ENCODE measurements at regions not wholly inside any gene's neighbourhood (a gene's known extent, or its start where the extent isn't known, plus 50 kb on each side); places are given as distances from the start of the nearest gene placed in this dataset.

DNA sequence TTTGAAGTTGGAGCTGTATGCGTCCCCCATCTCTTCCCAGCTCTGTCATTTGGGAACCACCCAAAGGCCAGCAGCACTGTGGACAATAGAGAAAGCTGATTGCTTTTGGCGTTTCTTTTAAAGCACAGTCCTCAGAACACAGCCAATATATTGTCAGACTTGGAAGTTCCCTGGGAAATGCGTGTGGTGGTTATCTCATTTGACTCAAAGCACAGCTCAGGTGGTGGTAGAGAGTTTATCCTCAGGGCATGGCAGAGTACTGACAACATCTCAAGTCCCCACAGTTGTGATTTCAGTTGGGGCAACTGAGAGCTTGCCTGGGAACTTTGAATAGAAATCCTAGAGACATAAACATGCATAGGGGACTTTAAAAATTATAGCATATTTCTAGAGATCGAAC lies 601.3 kb downstream of the ETS1 start:
- no peak for DNase-seq
- Mint-ChIP-seq H3K36me3 (ENCODE audit: low read depth) (no peaks in the 10 kb centered on the region), H3K27ac (no peak overlapping the region), H3K9me3 (peaks cover 8% of the 10 kb centered on the region), H3K27me3 (peaks cover 9% of the 10 kb centered on the region), H3K4me3 (no peak overlapping the region), H3K4me1 (ENCODE audit: low read depth) (no peaks in the 10 kb centered on the region)
- TF ChIP-seq, protein P1, sequence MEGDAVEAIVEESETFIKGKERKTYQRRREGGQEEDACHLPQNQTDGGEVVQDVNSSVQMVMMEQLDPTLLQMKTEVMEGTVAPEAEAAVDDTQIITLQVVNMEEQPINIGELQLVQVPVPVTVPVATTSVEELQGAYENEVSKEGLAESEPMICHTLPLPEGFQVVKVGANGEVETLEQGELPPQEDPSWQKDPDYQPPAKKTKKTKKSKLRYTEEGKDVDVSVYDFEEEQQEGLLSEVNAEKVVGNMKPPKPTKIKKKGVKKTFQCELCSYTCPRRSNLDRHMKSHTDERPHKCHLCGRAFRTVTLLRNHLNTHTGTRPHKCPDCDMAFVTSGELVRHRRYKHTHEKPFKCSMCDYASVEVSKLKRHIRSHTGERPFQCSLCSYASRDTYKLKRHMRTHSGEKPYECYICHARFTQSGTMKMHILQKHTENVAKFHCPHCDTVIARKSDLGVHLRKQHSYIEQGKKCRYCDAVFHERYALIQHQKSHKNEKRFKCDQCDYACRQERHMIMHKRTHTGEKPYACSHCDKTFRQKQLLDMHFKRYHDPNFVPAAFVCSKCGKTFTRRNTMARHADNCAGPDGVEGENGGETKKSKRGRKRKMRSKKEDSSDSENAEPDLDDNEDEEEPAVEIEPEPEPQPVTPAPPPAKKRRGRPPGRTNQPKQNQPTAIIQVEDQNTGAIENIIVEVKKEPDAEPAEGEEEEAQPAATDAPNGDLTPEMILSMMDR (IDR thresholded peaks at IDR 0.05) = no peak
- intact Hi-C loops (cut with micrococcal nuclease) = no loop called here
- POLR2A ChIA-PET = no interaction called here
- CTCF ChIA-PET = no interaction called here
- ATAC-seq = no peak

DNA sequence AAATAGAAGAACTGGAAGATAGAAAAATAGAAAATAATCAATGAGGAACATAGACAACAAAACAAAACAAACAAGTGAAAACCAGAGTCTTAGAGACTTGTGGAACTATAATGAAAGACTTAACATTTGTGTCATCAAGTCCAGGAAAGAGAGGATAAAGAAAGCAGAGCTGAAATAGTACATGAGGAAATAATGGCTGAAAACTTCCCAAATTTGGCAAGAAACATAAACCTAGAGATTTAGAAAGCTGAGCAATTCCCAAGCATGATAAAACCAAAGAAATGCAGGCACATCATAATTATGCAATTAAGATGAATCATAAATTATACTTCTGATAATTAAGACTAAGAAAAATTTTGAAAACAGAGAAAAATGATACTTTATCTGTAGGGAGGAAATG lies 614.5 kb downstream of the ETS1 start:
- H3K27ac Mint-ChIP-seq = no peak overlapping the region
- POLR2A ChIA-PET = no interaction called here
- ATAC-seq (no peak), DNase-seq (no peak)
- no peaks in the 10 kb centered on the region for H3K4me1 Mint-ChIP-seq (ENCODE audit: low read depth)
- no peaks in the 10 kb centered on the region for H3K36me3 Mint-ChIP-seq (ENCODE audit: low read depth)
- intact Hi-C loops (cut with micrococcal nuclease) = no loop called here
- TF ChIP-seq, protein P1 (IDR thresholded peaks at IDR 0.05) = no peak
- H3K9me3 Mint-ChIP-seq = peaks cover 2% of the 10 kb centered on the region
- CTCF ChIA-PET = no interaction called here
- H3K27me3 Mint-ChIP-seq = peaks cover 10% of the 10 kb centered on the region
- H3K4me3 Mint-ChIP-seq = no peak overlapping the region

DNA sequence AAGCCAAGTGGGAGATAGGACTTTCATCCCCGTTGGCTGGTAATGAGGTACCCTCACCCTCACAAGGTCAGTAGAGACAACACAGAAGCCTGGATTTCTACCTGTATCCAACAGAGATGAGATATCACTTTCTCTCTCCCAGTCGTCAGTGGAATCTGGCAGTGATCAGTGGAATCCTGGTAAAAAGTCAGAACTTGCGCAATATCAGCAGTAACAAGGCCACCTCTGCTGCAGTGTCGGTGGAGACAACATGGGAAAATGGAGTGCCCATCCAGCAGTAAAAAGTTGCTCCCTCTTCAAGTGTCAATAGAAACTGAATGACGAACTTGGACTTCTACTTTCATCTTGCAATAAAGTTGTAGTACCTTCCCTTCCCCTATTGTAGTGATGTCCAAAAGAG lies 615.9 kb downstream of the ETS1 start:
- intact Hi-C loops (cut with micrococcal nuclease) = no loop called here
- TF ChIP-seq, protein P1 (IDR thresholded peaks at IDR 0.05) = no peak
- H3K4me1 Mint-ChIP-seq (ENCODE audit: low read depth) = no peaks in the 10 kb centered on the region

DNA sequence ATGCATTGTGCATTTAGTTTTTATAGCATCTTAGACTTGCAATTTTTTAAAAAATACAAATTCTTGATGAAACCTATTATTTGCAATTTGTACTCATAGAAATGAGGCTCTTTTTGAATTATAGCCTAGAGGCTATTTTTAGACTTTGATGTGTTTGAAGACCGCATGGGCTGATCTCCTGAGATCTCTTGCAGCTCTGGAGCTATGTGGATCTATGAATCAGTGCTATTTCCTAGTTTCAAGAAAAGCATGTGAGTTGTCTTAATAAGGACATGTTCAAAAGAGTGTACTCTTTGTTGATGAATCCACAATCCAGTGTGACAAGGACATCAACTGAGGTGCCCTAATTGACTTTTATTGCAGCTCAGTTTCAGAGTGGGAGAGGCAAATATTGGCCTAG lies 620.5 kb downstream of the ETS1 start:
- intact Hi-C loops (cut with micrococcal nuclease) = no loop called here
- POLR2A ChIA-PET = no interaction called here
- H3K9me3 Mint-ChIP-seq = no peaks in the 10 kb centered on the region
- CTCF ChIA-PET = no interaction called here
- H3K4me1 Mint-ChIP-seq (ENCODE audit: low read depth) = no peaks in the 10 kb centered on the region
- TF ChIP-seq, protein P1 (IDR thresholded peaks at IDR 0.05) = no peak
- no peak overlapping the region for H3K27ac Mint-ChIP-seq
- H3K36me3 Mint-ChIP-seq (ENCODE audit: low read depth) = no peaks in the 10 kb centered on the region
- DNase-seq (no peak), ATAC-seq (no peak)
- H3K4me3 Mint-ChIP-seq = no peak overlapping the region
- H3K27me3 Mint-ChIP-seq = peaks cover 12% of the 10 kb centered on the region

More for the DNA sequence above, 615.9 kb downstream of the ETS1 start:
- no peak for ATAC-seq
- Mint-ChIP-seq H3K27me3 (peaks cover 10% of the 10 kb centered on the region), H3K9me3 (no peaks in the 10 kb centered on the region), H3K27ac (no peak overlapping the region), H3K4me3 (no peak overlapping the region), H3K36me3 (ENCODE audit: low read depth) (no peaks in the 10 kb centered on the region)
- no peak for DNase-seq
- ChIA-PET CTCF (no interaction called here), POLR2A (no interaction called here)

DNA sequence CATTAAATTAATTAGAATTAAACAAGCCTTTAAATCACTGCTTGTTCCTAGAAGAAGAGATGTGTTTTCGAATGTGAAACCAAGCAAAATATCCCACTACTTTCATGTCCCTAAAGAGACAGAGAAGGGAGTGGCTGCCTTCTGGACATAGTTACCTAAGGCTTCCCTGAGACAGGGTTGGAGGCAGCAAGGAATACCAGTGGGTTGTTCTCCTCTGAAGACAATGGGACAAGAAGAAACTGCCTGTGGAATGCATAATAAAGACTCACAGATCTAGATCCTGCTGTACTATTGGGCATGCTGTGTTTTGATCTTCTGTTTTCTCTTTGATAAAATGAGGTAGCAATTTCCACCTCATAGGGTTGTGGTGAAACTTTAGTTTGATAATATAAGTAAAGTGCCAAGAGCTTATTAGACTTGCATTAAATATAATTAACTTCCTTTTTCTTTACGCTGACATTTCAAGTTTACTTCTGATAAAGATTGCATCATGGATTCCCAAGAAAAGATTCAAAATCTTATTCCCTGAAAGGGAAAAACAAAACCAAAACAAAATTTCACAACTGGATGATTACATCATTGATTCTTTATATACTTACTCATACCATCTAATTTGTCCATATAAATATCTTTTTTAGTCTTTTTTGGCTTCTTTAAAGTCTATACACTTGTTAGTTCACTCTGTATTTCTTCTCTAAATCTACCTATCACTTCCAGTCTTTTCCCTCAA lies 621.3 kb downstream of the ETS1 start:
- ChIA-PET CTCF (no interaction called here), POLR2A (no interaction called here)
- Mint-ChIP-seq H3K27ac (no peak overlapping the region), H3K9me3 (no peaks in the 10 kb centered on the region), H3K4me3 (no peak overlapping the region), H3K27me3 (peaks cover 16% of the 10 kb centered on the region), H3K36me3 (ENCODE audit: low read depth) (no peaks in the 10 kb centered on the region), H3K4me1 (ENCODE audit: low read depth) (no peaks in the 10 kb centered on the region)
- TF ChIP-seq, protein P1 (IDR thresholded peaks at IDR 0.05) = no peak
- DNase-seq (no peak), ATAC-seq (no peak)
- intact Hi-C loops (cut with micrococcal nuclease) = no loop called here
